GM12878 (cell line): ENCODE measurements at regions not wholly inside any gene's neighbourhood (a gene's known extent, or its start where the extent isn't known, plus 50 kb on each side); places are given as distances from the start of the nearest gene placed in this dataset.

ENCODE experiments used
- BHLHE40 ChIP-seq, 2 experiments: fragments of 450-650 bp in 1 of 2; IDR thresholded peaks; 2 replicates each; pipeline ENCODE4 v1.6.1; 2011 to 2017; ENCODE audit warnings: low read depth in 2 of 2, borderline replicate concordance in 1 of 2, improper control_type of control experiment in 1 of 2, low read length in 1 of 2, mild to moderate bottlenecking in 1 of 2
- CBFB ChIP-seq: IDR thresholded peaks from 2 replicates; pipeline ENCODE4 v1.6.1; 2016; ENCODE audit warnings: antibody characterized with exemption, low read depth
- EED ChIP-seq: sonication (generic); IDR thresholded peaks from 2 replicates; pipeline ENCODE4 v1.6.1; 2016; ENCODE audit warnings: antibody characterized with exemption, low read depth
- EGR1 ChIP-seq, 2 experiments: IDR thresholded peaks; 1 replicate in 1 of 2; 2 replicates in 1 of 2; pipeline ENCODE4 v1.6.1; 2011 to 2012; ENCODE audit warnings: low read depth in 2 of 2, low read length in 2 of 2, borderline replicate concordance in 1 of 2, mild to moderate bottlenecking in 1 of 2, moderate library complexity in 1 of 2
- FOXK2 ChIP-seq: fragments of 450-650 bp; IDR thresholded peaks from 2 replicates; pipeline ENCODE4 v1.6.1; 2017; ENCODE audit warnings: mild to moderate bottlenecking, moderate library complexity
- HDGF ChIP-seq: fragments of 450-650 bp; IDR thresholded peaks from 2 replicates; pipeline ENCODE4 v1.6.1; 2016; ENCODE audit warnings: antibody characterized with exemption
- LARP7 ChIP-seq: fragments of 450-650 bp; IDR thresholded peaks from 2 replicates; pipeline ENCODE4 v1.6.1; 2017; ENCODE audit warnings: mild to moderate bottlenecking
- MYB ChIP-seq: fragments of 150-350 bp; IDR thresholded peaks from 2 replicates; pipeline ENCODE4 v1.6.1; 2014; ENCODE audit warnings: mild to moderate bottlenecking, low read depth, low read length, borderline replicate concordance
- NR2C2 ChIP-seq: IDR thresholded peaks from 2 replicates; pipeline ENCODE4 v1.6.1; 2011; ENCODE audit warnings: borderline replicate concordance, low read depth; ENCODE audit not compliant: control insufficient read depth, insufficient read length
- PML ChIP-seq: IDR thresholded peaks from 2 replicates; pipeline ENCODE4 v1.6.1; 2012; ENCODE audit warnings: low read length, inconsistent platforms
- POU2F2 ChIP-seq: IDR thresholded peaks from 3 replicates; pipeline ENCODE4 v1.6.1; 2011; ENCODE audit warnings: low read depth, mild to moderate bottlenecking, low read length, borderline replicate concordance
- SMAD5 ChIP-seq: IDR thresholded peaks from 2 replicates; pipeline ENCODE4 v1.6.1; 2016; ENCODE audit warnings: antibody characterized with exemption, low read depth
- SMC3 ChIP-seq: IDR thresholded peaks from 2 replicates; pipeline ENCODE4 v1.6.1; 2011; ENCODE audit warnings: low read length, improper control_type of control experiment, borderline replicate concordance
- SUPT20H ChIP-seq: IDR thresholded peaks from 2 replicates; pipeline ENCODE4 v1.6.1; 2011; ENCODE audit warnings: low read depth, mild to moderate bottlenecking, low read length, moderate library complexity, borderline replicate concordance; ENCODE audit not compliant: control insufficient read depth
- TARDBP ChIP-seq: IDR thresholded peaks from 2 replicates; pipeline ENCODE4 v1.6.1; 2016; ENCODE audit warnings: borderline replicate concordance
- TBL1XR1 ChIP-seq: IDR thresholded peaks from 2 replicates; pipeline ENCODE4 v1.6.1; 2012; ENCODE audit warnings: low read depth, low read length, improper control_type of control experiment
- ZNF207 ChIP-seq: fragments of 450-650 bp; IDR thresholded peaks from 2 replicates; pipeline ENCODE4 v1.6.1; 2014; ENCODE audit warnings: antibody characterized with exemption, mild to moderate bottlenecking, borderline replicate concordance
- TF ChIP-seq, protein P1 (sequence below): IDR thresholded peaks from 2 replicates; pipeline ENCODE4 v1.6.1; 2011; ENCODE audit warnings: borderline replicate concordance, low read depth, mild to moderate bottlenecking, moderate library complexity, mixed read lengths, low read length; ENCODE audit not compliant: insufficient read depth; ENCODE audit errors: extremely low read length
- TF ChIP-seq, protein P2 (sequence below): fragments of 450-650 bp; IDR thresholded peaks from 2 replicates; pipeline ENCODE4 v1.6.1; 2016; ENCODE audit warnings: mild to moderate bottlenecking
- TF ChIP-seq, protein P3 (sequence below): IDR thresholded peaks from 2 replicates; pipeline ENCODE4 v1.6.1; 2012; ENCODE audit warnings: low read length, inconsistent platforms
- TF ChIP-seq, protein P4 (sequence below): fragments of 450-650 bp; formaldehyde crosslinking; IDR thresholded peaks from 2 replicates; pipeline ENCODE4 v1.4.0; 2022; ENCODE audit warnings: mild to moderate bottlenecking, moderate library complexity

DNA sequence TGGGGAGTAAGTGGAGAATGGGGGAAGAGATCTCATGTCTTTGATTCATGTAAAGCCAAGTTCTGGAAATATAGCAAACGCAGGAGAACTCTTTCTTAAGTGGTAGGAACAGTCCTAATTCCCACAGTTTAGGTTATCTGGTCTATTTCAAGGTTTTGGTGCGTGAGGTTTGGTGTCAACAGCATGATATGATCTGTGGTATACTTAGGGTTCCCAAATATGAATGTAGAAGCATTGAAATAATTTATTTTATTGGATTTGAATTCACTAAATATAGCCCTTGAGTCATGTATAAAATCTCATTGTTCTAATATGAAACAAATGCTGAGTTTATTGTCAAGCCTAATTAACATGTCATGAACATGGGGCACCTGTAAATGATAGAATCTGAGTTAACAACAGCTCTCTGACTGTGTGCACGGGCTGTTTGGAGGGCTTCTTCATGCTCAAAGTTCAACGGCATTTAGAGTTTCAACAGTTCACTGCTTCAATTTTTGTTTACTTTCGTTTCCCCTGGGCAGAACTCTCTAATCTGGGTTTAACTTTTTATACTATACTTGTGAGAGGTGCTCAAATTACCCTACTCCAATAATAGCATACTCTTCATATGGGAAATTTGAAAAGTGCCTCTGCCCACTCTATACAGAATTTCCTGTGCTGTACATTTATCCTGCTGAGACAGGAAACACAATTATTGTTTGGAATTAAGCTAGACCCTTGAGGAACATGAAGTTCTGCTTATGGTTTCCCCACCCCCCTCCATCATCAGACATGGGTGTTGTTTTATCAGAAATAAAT lies 236.3 kb upstream of the ZNF217 start (continued):
- TF ChIP-seq HDGF (no peak), MYB (no peak), ZNF207 (no peak), EGR1 (IDR thresholded peaks at IDR 0.05; ENCODE audit: borderline replicate concordance in 1 of 2, low read depth in 2 of 2, low read length in 2 of 2) (no peak), PML (no peak), FOXK2 (no peak), POU2F2 (no peak), EED (peak; percentile 36; the same call in 1 of the 2 replicates), NR2C2 (no peak), SUPT20H (no peak), TARDBP (no peak), LARP7 (no peak), SMAD5 (no peak), SMC3 (no peak; the same call in 1 of the 2 replicates), BHLHE40 (IDR thresholded peaks at IDR 0.05; ENCODE audit: borderline replicate concordance in 1 of 2, low read depth in 2 of 2, low read length in 1 of 2) (peak in 1 of 2 experiments; percentile 66; a peak in 2 of 4 replicates), CBFB (no peak), TBL1XR1 (peak; percentile 48; the same call in 1 of the 2 replicates)
- TF ChIP-seq, protein P1, sequence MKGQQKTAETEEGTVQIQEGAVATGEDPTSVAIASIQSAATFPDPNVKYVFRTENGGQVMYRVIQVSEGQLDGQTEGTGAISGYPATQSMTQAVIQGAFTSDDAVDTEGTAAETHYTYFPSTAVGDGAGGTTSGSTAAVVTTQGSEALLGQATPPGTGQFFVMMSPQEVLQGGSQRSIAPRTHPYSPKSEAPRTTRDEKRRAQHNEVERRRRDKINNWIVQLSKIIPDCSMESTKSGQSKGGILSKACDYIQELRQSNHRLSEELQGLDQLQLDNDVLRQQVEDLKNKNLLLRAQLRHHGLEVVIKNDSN = no peak
- TF ChIP-seq, protein P2, sequence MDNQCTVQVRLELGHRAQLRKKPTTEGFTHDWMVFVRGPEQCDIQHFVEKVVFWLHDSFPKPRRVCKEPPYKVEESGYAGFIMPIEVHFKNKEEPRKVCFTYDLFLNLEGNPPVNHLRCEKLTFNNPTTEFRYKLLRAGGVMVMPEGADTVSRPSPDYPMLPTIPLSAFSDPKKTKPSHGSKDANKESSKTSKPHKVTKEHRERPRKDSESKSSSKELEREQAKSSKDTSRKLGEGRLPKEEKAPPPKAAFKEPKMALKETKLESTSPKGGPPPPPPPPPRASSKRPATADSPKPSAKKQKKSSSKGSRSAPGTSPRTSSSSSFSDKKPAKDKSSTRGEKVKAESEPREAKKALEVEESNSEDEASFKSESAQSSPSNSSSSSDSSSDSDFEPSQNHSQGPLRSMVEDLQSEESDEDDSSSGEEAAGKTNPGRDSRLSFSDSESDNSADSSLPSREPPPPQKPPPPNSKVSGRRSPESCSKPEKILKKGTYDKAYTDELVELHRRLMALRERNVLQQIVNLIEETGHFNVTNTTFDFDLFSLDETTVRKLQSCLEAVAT = 0 out of 2 replicates have a peak, but pooled peaks have one; percentile 12
- TF ChIP-seq, protein P3, sequence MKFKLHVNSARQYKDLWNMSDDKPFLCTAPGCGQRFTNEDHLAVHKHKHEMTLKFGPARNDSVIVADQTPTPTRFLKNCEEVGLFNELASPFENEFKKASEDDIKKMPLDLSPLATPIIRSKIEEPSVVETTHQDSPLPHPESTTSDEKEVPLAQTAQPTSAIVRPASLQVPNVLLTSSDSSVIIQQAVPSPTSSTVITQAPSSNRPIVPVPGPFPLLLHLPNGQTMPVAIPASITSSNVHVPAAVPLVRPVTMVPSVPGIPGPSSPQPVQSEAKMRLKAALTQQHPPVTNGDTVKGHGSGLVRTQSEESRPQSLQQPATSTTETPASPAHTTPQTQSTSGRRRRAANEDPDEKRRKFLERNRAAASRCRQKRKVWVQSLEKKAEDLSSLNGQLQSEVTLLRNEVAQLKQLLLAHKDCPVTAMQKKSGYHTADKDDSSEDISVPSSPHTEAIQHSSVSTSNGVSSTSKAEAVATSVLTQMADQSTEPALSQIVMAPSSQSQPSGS = no peak
- TF ChIP-seq, protein P4, sequence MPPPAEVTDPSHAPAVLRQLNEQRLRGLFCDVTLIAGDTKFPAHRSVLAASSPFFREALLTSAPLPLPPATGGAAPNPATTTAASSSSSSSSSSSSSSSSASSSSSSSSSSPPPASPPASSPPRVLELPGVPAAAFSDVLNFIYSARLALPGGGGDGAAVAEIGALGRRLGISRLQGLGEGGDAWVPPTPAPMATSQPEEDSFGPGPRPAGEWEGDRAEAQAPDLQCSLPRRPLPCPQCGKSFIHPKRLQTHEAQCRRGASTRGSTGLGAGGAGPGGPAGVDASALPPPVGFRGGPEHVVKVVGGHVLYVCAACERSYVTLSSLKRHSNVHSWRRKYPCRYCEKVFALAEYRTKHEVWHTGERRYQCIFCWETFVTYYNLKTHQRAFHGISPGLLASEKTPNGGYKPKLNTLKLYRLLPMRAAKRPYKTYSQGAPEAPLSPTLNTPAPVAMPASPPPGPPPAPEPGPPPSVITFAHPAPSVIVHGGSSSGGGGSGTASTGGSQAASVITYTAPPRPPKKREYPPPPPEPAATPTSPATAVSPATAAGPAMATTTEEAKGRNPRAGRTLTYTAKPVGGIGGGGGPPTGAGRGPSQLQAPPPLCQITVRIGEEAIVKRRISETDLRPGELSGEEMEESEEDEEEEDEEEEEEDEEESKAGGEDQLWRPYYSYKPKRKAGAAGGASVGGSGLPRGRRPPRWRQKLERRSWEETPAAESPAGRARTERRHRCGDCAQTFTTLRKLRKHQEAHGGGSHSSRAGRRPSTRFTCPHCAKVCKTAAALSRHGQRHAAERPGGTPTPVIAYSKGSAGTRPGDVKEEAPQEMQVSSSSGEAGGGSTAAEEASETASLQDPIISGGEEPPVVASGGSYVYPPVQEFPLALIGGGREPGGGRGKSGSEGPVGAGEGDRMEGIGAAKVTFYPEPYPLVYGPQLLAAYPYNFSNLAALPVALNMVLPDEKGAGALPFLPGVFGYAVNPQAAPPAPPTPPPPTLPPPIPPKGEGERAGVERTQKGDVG (CRISPR knock-in tag) = no peak
